ENCODE measurements at regions not wholly inside any gene's neighbourhood (a gene's known extent, or its start where the extent isn't known, plus 50 kb on each side); places are given as distances from the start of the nearest gene placed in this dataset.

GRCh38 chr4:52248820-52249219, 197.7 kb downstream of the SPATA18 start:
- TF ChIP-seq, protein P1, sequence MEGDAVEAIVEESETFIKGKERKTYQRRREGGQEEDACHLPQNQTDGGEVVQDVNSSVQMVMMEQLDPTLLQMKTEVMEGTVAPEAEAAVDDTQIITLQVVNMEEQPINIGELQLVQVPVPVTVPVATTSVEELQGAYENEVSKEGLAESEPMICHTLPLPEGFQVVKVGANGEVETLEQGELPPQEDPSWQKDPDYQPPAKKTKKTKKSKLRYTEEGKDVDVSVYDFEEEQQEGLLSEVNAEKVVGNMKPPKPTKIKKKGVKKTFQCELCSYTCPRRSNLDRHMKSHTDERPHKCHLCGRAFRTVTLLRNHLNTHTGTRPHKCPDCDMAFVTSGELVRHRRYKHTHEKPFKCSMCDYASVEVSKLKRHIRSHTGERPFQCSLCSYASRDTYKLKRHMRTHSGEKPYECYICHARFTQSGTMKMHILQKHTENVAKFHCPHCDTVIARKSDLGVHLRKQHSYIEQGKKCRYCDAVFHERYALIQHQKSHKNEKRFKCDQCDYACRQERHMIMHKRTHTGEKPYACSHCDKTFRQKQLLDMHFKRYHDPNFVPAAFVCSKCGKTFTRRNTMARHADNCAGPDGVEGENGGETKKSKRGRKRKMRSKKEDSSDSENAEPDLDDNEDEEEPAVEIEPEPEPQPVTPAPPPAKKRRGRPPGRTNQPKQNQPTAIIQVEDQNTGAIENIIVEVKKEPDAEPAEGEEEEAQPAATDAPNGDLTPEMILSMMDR (conservative IDR thresholded peaks at IDR 0.05; ENCODE audit: low read depth, low read length) = no peak
- TF ChIP-seq EZH2 (IDR thresholded peaks at IDR 0.05; ENCODE audit: low read length, unreplicated experiment) = no peak
- TF ChIP-seq EZH2phosphoT487 (IDR thresholded peaks at IDR 0.05; ENCODE audit: borderline replicate concordance, low read length) = no peak
